ENCODE measurements at regions not wholly inside any gene's neighbourhood (a gene's known extent, or its start where the extent isn't known, plus 50 kb on each side); places are given as distances from the start of the nearest gene placed in this dataset.

DNA sequence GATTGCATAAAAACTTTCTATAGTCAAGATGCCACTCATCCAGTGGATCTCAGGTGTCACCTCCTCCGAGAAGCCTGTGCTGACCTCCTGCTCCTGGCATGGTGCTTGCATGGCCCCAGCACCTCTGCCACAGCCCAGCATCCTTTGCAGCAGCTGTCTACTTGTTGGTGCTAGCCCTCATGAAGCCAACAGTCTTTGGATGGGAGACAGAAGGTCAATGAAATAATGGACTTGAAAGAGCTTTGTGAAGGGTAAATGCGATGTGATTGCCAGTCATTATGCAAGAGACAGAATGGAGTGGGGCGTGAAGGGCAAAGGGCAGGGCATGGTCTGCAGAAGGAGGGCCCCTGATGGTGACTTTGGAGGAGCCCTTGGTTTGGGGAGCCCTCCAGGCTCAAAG lies 63.0 kb upstream of the CLMN start:
- DNase-seq, result no peak

GRCh38 chr14:95381726-95382125 lies 62.0 kb upstream of the CLMN start:
- no peak for DNase-seq

GRCh38 chr14:95380350-95381042 lies 60.8 kb upstream of the CLMN start:
- no peak for DNase-seq

GRCh38 chr14:95379634-95380033 lies 59.9 kb upstream of the CLMN start:
- no peak for DNase-seq

DNA sequence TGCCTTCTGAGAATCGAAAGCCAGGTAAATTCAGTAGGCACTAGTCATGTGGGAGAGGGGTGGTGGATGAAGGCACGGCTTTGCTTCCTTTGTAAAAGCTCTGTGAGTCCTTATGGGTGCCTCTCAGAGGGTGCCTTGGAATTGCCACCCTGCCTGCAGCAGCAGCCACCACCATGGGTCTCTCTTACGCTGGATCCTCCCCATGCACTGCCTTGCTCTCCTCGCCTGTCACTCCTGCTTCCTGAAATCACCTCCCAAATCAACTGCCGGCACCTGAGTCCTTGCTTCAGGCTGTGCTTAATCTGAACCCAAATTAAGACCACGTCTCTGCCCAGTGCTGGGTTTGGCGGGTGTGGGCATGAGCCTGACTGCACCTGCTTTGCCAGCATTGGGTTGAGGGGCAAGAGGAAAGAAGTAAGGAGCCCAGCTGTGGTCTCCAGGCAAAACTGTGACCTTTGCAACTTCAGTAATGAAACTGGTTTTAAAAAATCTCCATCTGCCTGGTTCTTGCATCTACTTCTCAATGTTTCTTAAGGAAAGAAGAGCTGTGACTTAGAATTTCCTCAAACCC lies 55.9 kb upstream of the CLMN start:
- DNase-seq, result no peak

GRCh38 chr14:95374239-95374997 lies 54.7 kb upstream of the CLMN start:
- no peak for DNase-seq

DNA sequence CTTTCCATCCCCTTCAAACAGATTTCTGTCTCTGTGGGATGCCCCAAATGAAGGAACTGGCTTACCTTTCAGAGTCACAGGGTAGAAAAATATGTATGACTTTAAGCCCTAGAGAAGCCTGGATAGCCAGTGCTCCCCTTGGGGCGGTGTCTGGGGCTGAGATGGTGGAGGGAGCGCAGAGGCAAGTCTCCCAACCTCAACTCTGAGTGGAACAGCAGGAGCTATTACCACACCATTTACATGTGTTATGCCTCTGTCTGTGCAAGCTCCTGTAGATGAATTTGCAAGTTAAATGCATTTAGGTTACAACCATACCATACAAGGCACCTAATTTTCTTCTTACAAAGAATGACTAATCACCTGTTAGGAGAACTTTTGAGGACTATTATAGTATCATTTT lies 50.4 kb upstream of the CLMN start:
- no peak for DNase-seq
